PC-3 (cell line): ENCODE measurements at regions not wholly inside any gene's neighbourhood (a gene's known extent, or its start where the extent isn't known, plus 50 kb on each side); places are given as distances from the start of the nearest gene placed in this dataset.

Experiments
- CTCF ChIP-seq: fragments of 300-600 bp; sonication (generic); conservative IDR thresholded peaks from 2 replicates; pipeline ENCODE4 v1.5.1; 2017; ENCODE audit warnings: antibody characterized with exemption, low read depth, mild to moderate bottlenecking, low read length
- EZH2 ChIP-seq: fragments of 300-600 bp; sonication (generic); IDR thresholded peaks from one replicate; pipeline ENCODE4 v1.6.1; 2017; ENCODE audit warnings: antibody characterized with exemption, mild to moderate bottlenecking, low read length; ENCODE audit not compliant: unreplicated experiment
- EZH2phosphoT487 ChIP-seq: fragments of 300-600 bp; sonication (generic); IDR thresholded peaks from 2 replicates; pipeline ENCODE4 v1.6.1; 2018; ENCODE audit warnings: mild to moderate bottlenecking, antibody characterized with exemption, low read length, borderline replicate concordance

- TF ChIP-seq EZH2 (no peak), CTCF (no peak), EZH2phosphoT487 (no peak)
Measured at GRCh38 chr5:92890841-92891244, 690.2 kb downstream of the NR2F1-AS1 start.
